MM.1S (cell line): ENCODE measurements at regions not wholly inside any gene's neighbourhood (a gene's known extent, or its start where the extent isn't known, plus 50 kb on each side); places are given as distances from the start of the nearest gene placed in this dataset.

Source experiments
- EZH2 ChIP-seq: fragments of 300-600 bp; sonication (generic); optimal IDR thresholded peaks from 2 replicates; pipeline ENCODE3; 2017; ENCODE audit warnings: low read depth, mild to moderate bottlenecking, antibody characterized with exemption, low read length, mixed read lengths
- EZH2phosphoT487 ChIP-seq: fragments of 300-600 bp; sonication (generic); IDR thresholded peaks from 2 replicates; pipeline ENCODE4 v1.6.1; 2018; ENCODE audit warnings: antibody characterized with exemption, low read length
- TF ChIP-seq, protein P1 (sequence below): fragments of 300-600 bp; sonication (generic); IDR thresholded peaks from 2 replicates; pipeline ENCODE4 v1.5.1; 2016; ENCODE audit warnings: antibody characterized with exemption, low read length, mixed read lengths

DNA sequence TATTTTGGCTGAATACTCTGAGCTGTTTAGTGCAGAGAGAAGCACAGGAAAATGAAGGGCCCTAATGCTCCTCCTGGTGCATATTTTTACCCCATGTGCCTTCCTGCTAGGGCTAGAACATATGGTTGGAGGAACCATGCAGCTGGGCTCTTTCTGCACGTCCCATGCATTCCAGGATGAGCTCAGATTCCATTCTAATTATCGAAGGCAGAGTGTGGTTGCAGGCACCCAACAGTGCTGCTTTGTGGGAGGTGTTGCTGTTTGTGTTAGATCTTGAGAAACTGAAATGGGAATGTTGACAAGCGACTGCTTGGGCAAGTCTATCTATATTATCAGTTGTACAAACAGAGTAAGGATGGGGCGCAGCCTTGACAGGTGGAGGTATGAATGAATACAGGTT is 419.5 kb downstream of the DHX35 start:
- TF ChIP-seq, protein P1, sequence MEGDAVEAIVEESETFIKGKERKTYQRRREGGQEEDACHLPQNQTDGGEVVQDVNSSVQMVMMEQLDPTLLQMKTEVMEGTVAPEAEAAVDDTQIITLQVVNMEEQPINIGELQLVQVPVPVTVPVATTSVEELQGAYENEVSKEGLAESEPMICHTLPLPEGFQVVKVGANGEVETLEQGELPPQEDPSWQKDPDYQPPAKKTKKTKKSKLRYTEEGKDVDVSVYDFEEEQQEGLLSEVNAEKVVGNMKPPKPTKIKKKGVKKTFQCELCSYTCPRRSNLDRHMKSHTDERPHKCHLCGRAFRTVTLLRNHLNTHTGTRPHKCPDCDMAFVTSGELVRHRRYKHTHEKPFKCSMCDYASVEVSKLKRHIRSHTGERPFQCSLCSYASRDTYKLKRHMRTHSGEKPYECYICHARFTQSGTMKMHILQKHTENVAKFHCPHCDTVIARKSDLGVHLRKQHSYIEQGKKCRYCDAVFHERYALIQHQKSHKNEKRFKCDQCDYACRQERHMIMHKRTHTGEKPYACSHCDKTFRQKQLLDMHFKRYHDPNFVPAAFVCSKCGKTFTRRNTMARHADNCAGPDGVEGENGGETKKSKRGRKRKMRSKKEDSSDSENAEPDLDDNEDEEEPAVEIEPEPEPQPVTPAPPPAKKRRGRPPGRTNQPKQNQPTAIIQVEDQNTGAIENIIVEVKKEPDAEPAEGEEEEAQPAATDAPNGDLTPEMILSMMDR: no peak
- no peak for TF ChIP-seq EZH2
- TF ChIP-seq EZH2phosphoT487: no peak
